HG03439 (cell line): ENCODE measurements at regions not wholly inside any gene's neighbourhood (a gene's known extent, or its start where the extent isn't known, plus 50 kb on each side); places are given as distances from the start of the nearest gene placed in this dataset.

ENCODE experiments used
- ATAC-seq: cut with Tn5 transposase; IDR thresholded peaks from one replicate; pipeline ENCODE4 v1.9.1; 2021; ENCODE audit warnings: mild to moderate bottlenecking, moderate library complexity; ENCODE audit not compliant: unreplicated experiment

GRCh38 chr5:171676286-171676944 is 109.2 kb upstream of the SMIM23 start:
- ATAC-seq: no peak

GRCh38 chr5:171678646-171679045 is 107.0 kb upstream of the SMIM23 start:
- ATAC-seq: no peak

GRCh38 chr5:171680485-171680884 is 105.1 kb upstream of the SMIM23 start:
- no peak for ATAC-seq

GRCh38 chr5:171681061-171681460 is 104.6 kb upstream of the SMIM23 start:
- ATAC-seq: no peak

GRCh38 chr5:171681677-171682076 is 103.9 kb upstream of the SMIM23 start:
- ATAC-seq: no peak

- no peak for ATAC-seq
Observed at GRCh38 chr5:171682801-171683200, 102.8 kb upstream of the SMIM23 start.

- no peak for ATAC-seq
Observed at GRCh38 chr5:171684169-171684568, 101.4 kb upstream of the SMIM23 start.

- no peak for ATAC-seq
Observed at GRCh38 chr5:171688696-171689495, 96.7 kb upstream of the SMIM23 start.

GRCh38 chr5:171689853-171690417 is 95.7 kb upstream of the SMIM23 start:
- ATAC-seq: no peak

GRCh38 chr5:171692107-171692506 is 93.5 kb upstream of the SMIM23 start:
- ATAC-seq: no peak

- no peak for ATAC-seq
Observed at GRCh38 chr5:171692936-171693335, 92.7 kb upstream of the SMIM23 start.

GRCh38 chr5:171693412-171693811 is 92.2 kb upstream of the SMIM23 start:
- ATAC-seq: no peak

GRCh38 chr5:171695804-171696203 is 89.8 kb upstream of the SMIM23 start:
- ATAC-seq: no peak

GRCh38 chr5:171697221-171698102 is 88.2 kb upstream of the SMIM23 start:
- ATAC-seq: no peak

- ATAC-seq: no peak
Observed at GRCh38 chr5:171700318-171700912, 85.2 kb upstream of the SMIM23 start.

GRCh38 chr5:171701100-171701541 is 84.5 kb upstream of the SMIM23 start:
- ATAC-seq: no peak

- no peak for ATAC-seq
Observed at GRCh38 chr5:171702135-171702770, 83.4 kb upstream of the SMIM23 start.

- ATAC-seq: no peak
Observed at GRCh38 chr5:171703146-171703545, 82.5 kb upstream of the SMIM23 start.

- ATAC-seq: no peak
Observed at GRCh38 chr5:171705036-171705435, 80.6 kb upstream of the SMIM23 start.

GRCh38 chr5:171705830-171706468 is 79.7 kb upstream of the SMIM23 start:
- ATAC-seq: no peak
